WTC11 (cell line): ENCODE measurements at regions not wholly inside any gene's neighbourhood (a gene's known extent, or its start where the extent isn't known, plus 50 kb on each side); places are given as distances from the start of the nearest gene placed in this dataset.

ENCODE experiments used
- ARID4B ChIP-seq: sonication (generic); formaldehyde crosslinking; IDR thresholded peaks from 2 replicates; pipeline ENCODE4 v1.8.0; 2023; ENCODE audit warnings: missing genetic modification reagents, mild to moderate bottlenecking, borderline replicate concordance
- CTCF ChIP-seq: fragments of 200-600 bp; IDR thresholded peaks from 2 replicates; pipeline ENCODE4 v1.8.0; 2022; ENCODE audit warnings: antibody characterized with exemption
- ZNF317 ChIP-seq: sonication (generic); formaldehyde crosslinking; IDR thresholded peaks from 2 replicates; pipeline ENCODE4 v1.8.1; 2023; ENCODE audit warnings: low read depth, mild to moderate bottlenecking, moderate library complexity, missing genetic modification reagents, borderline replicate concordance

- TF ChIP-seq ARID4B (CRISPR knock-in tag) (no peak), CTCF (no peak), ZNF317 (CRISPR knock-in tag) (no peak)
Measured at GRCh38 chr12:105469211-105469610, 138.7 kb downstream of the C12orf75 start.
